T-helper 1 cell treated with Interleukin-12 subunit alpha and Interleukin-12 subunit beta and Interleukin-4 antibody, amounts not matched to agents 30 μg/mL and 1 μg/mL, for 36 hours (primary cell): ENCODE measurements at regions not wholly inside any gene's neighbourhood (a gene's known extent, or its start where the extent isn't known, plus 50 kb on each side); places are given as distances from the start of the nearest gene placed in this dataset.
"Not testable (repeated sequence)": the region's sequence is repeated elsewhere in the genome, so short reads cannot be mapped to it uniquely, and the experiment has no call there.

Experiments used
- H3K27ac Mint-ChIP-seq: one replicate; pipeline ENCODE4 v1.8.0; 2021; ENCODE audit warnings: mild to moderate bottlenecking, mixed read lengths
- H3K27me3 Mint-ChIP-seq: one replicate; pipeline ENCODE4 v1.8.0; 2021; ENCODE audit warnings: low read depth, mixed read lengths
- H3K36me3 Mint-ChIP-seq: one replicate; pipeline ENCODE4 v1.8.0; 2021; ENCODE audit warnings: low read depth, mixed read lengths
- H3K4me1 Mint-ChIP-seq: one replicate; pipeline ENCODE4 v1.8.0; 2021; ENCODE audit warnings: low read depth, mixed read lengths
- H3K4me3 Mint-ChIP-seq: one replicate; pipeline ENCODE4 v1.8.0; 2021; ENCODE audit warnings: mild to moderate bottlenecking, moderate library complexity, mixed read lengths
- H3K9me3 Mint-ChIP-seq: one replicate; pipeline ENCODE4 v1.8.0; 2021; ENCODE audit warnings: mixed read lengths

DNA sequence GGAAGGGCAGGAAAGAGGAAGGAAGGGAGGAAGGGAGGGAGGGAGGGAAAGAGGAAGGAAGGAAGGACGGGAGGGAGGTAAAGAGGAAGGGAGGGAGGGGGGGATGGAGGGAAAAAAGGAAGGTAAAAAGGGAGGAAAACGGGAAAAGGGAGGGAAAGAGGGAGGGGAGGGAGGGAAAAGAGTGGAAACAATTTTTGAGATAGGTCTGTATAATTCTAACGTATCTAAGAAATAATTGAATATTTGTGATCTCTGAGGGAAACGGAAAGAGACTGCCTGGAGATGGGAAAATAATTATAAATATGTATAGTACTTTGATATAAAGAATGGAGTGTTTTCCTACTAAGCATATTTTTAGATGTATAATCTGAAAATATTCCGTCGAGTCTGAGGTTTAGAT lies 158.2 kb upstream of the FOXK1 start:
- no peaks in the 10 kb centered on the region for H3K4me1 Mint-ChIP-seq
- H3K27ac Mint-ChIP-seq: no peak overlapping the region
- no peak overlapping the region for H3K4me3 Mint-ChIP-seq
- H3K9me3 Mint-ChIP-seq: no peaks in the 10 kb centered on the region
- no peaks in the 10 kb centered on the region for H3K36me3 Mint-ChIP-seq
- no peaks in the 10 kb centered on the region for H3K27me3 Mint-ChIP-seq

DNA sequence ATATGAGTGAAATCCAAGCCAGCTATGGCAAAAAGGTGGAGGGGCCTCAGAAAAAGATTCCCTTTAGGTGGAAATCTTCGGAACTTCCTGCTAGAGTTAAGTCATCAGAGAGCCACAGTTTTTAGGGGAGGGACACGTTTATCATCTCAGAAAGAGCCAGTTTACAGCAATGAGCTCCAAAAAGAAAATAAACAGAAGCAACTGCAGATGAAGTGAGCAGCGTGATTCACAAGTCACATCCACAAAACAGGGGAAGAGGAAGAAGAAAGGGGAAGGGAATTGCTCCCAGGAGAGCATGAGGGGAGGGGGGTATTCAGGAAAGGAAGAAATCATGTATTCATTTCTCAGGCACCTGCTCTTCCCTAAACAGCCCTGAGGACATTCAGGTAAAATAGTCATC lies 156.2 kb upstream of the FOXK1 start:
- Mint-ChIP-seq H3K4me1 (no peaks in the 10 kb centered on the region), H3K36me3 (no peaks in the 10 kb centered on the region), H3K27ac (no peak overlapping the region), H3K9me3 (no peaks in the 10 kb centered on the region), H3K27me3 (no peaks in the 10 kb centered on the region), H3K4me3 (no peak overlapping the region)

DNA sequence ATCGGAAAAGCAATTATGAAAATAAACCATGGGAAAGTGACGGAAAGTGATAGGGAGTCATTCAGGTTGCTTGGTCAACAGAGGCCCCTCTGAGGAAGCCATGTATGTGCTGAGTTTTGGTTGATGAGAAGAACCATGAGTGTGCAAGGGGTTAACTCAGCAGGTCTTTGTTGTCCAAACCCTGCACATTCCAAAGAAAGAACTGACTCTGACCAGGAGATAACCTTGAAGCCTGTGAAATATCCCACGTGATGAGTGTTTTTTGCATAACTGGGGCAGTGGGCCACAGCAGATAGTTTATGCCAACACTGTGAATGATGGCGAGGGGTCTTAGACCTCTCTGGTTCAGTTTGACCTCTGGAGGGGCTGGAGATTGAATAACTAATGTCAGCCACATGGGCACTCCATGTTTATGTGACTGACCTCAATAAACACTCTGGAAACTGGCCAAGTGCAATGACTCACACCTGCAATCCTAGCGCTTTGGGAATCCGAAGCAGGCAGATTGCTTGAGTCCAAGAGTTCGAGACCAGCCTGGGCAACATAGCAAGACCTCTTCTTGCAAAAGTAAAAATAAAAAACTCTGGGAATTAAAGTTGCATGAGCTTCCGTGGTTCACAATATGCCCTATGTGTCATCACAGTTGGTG lies 154.0 kb upstream of the FOXK1 start:
- Mint-ChIP-seq H3K4me3 (no peak overlapping the region), H3K4me1 (no peaks in the 10 kb centered on the region)

DNA sequence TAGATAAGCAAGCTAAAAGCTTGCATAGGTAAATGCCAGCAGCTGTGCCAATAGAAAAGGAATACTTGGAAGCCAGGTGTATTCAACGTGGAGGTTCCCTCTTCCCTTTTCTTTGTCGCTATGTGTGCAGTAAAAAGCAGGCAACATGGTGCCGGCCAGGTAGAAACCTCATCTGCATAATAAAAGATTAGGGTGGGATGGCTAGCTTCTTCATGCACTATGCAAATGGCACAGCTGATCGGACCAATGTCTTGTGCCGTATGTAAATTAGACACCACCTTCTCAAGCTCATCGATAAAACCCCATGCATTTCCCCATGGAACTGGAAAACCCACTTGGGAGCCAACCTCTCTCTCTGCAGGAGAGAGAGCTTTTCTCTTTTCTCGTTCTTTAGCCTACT lies 150.9 kb upstream of the FOXK1 start:
- Mint-ChIP-seq H3K27me3 (no peaks in the 10 kb centered on the region), H3K4me1 (no peaks in the 10 kb centered on the region), H3K27ac (no peak overlapping the region), H3K9me3 (peaks cover 5% of the 10 kb centered on the region), H3K36me3 (no peaks in the 10 kb centered on the region), H3K4me3 (no peak overlapping the region)

More for the DNA sequence above, 154.0 kb upstream of the FOXK1 start:
- H3K27ac Mint-ChIP-seq: no peak overlapping the region
- no peaks in the 10 kb centered on the region for H3K36me3 Mint-ChIP-seq
- H3K9me3 Mint-ChIP-seq: no peaks in the 10 kb centered on the region
- H3K27me3 Mint-ChIP-seq: no peaks in the 10 kb centered on the region

DNA sequence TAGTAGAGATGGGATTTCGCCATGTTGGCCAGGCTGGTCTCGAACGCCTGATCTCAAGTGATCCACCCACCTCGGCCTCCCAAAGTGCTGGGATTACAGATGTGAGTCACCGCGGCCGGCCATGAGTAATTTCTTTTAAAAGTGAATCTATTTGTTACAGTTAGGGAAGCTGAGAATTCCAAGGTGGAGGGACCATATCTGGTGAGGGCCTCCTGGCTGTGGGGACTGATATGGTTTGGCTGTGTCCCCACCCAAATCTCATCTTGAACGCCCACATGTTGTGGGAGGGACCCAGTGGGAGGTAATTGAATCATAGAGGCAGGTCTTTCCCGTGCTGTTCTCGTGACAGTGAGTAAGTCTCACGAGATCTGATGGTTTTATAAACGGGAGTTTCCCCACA lies 148.8 kb upstream of the FOXK1 start:
- H3K27me3 Mint-ChIP-seq, H3K4me3 Mint-ChIP-seq, H3K27ac Mint-ChIP-seq: not testable (repeated sequence)

DNA sequence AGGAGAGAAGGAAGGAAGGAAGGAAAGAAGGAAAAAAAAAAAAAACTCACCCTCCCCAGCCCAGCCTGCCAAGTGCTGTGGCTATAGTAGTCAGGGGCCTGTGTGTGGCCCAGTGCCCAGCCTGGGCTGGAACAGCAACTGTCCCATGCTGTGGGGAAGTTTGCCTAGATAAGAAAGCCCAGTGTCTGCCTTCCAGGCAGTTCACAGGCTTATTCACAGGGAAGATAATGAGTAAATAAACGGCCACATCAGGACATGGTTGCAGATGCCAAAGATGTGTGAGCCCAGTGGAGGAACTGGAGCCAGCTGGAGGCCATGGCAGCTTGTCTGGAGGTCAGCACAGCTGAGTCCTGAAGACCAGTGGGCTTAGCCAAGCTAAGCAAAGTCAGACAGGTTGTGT lies 132.4 kb upstream of the FOXK1 start:
- Mint-ChIP-seq H3K4me3 (no peak overlapping the region), H3K27me3 (no peaks in the 10 kb centered on the region), H3K27ac (no peak overlapping the region), H3K4me1 (no peaks in the 10 kb centered on the region), H3K36me3 (no peaks in the 10 kb centered on the region), H3K9me3 (peaks cover 26% of the 10 kb centered on the region)

More for the DNA sequence above, 148.8 kb upstream of the FOXK1 start:
- not testable (repeated sequence) for H3K36me3 Mint-ChIP-seq, H3K9me3 Mint-ChIP-seq, H3K4me1 Mint-ChIP-seq

DNA sequence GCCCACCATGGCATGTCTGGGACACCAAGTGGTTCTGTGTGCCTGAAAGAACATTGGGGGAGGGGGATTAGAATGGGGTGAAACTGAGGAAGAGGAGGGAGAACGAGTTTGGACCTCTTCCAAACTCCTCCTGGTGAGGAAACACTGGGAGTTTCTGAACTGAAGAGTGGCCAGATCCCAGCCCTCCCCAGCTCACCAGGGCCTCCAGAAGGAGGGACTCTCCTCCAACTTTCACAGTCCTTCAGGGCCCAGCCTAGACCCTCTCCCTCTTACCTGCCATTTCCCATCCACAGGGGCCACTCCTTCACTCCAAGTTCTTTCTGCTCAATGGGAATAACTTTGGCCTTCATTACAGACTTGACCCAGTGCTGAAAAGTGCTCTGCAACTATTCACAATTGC lies 132.0 kb upstream of the FOXK1 start:
- no peaks in the 10 kb centered on the region for H3K36me3 Mint-ChIP-seq
- H3K27me3 Mint-ChIP-seq: no peaks in the 10 kb centered on the region
- H3K4me1 Mint-ChIP-seq: no peaks in the 10 kb centered on the region

DNA sequence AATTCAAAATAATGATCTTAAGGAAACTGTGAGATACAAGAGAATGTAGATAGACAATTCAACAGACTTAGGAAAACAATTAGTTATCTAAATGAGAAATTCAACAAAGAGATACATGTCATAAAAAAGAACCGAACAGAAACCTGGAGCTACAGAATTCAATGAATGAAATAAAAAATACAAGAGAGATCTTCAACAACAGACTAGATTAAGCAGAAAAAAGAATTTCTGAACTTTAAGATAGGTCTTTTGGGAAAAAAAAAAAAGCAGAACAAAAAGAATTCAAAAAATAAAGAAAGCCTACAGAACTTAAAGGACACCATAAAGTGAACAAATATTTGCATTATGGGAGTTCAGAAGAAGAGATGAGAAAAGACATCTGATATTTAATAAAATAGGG lies 129.1 kb upstream of the FOXK1 start:
- no peaks in the 10 kb centered on the region for H3K4me1 Mint-ChIP-seq
- H3K27me3 Mint-ChIP-seq: no peaks in the 10 kb centered on the region
- no peak overlapping the region for H3K4me3 Mint-ChIP-seq
- no peaks in the 10 kb centered on the region for H3K36me3 Mint-ChIP-seq
- H3K27ac Mint-ChIP-seq: no peak overlapping the region
- peaks cover 36% of the 10 kb centered on the region for H3K9me3 Mint-ChIP-seq

More for the DNA sequence above, 132.0 kb upstream of the FOXK1 start:
- Mint-ChIP-seq H3K4me3 (no peak overlapping the region), H3K9me3 (peaks cover 26% of the 10 kb centered on the region), H3K27ac (no peak overlapping the region)

DNA sequence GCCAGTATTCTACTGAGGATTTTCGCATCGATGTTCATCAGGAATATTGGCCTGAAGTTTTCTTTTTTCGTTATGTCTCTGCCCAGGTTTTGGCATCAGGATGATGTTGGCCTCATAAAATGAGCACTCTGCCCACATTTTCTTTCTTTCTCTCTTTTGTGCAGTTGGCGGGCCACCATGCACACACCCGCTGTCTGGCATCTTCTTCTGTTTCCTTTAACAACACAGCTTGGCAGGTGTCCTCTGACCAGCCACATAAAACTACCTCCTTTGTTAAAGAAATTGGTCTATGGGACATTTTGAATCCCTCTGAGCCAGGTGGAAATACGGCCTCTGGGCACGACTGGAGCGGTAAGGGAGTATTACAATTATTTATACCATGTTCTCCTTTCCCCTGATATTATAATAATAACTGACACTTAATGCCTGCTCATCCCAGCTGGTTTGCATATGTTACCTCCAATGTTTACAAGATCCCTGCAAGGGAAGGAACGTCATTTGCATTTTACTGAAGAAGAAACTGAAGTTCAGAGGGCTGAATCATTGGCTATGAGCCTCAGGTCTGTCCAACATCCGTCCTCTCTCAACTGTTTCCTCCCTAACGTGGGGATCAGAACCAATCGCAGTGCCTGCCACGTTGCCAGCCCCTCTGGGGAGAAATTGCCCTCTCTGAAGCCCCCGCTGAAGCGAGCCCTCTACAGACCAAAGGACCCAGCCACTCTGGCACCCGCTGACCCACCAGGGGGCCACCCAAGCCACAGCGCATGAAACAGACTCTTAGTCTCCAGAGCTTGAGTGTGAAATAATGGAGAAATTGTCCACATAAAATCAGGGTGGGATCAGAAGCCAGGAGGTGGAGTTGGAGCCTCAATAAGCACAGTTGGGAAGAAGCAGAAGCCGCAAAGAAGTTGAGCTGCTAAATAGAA lies 125.0 kb upstream of the FOXK1 start:
- no peak overlapping the region for H3K4me3 Mint-ChIP-seq
- peaks cover 33% of the 10 kb centered on the region for H3K9me3 Mint-ChIP-seq
- H3K27ac Mint-ChIP-seq: no peak overlapping the region
- H3K27me3 Mint-ChIP-seq: no peaks in the 10 kb centered on the region
- H3K4me1 Mint-ChIP-seq: no peaks in the 10 kb centered on the region
- no peaks in the 10 kb centered on the region for H3K36me3 Mint-ChIP-seq

DNA sequence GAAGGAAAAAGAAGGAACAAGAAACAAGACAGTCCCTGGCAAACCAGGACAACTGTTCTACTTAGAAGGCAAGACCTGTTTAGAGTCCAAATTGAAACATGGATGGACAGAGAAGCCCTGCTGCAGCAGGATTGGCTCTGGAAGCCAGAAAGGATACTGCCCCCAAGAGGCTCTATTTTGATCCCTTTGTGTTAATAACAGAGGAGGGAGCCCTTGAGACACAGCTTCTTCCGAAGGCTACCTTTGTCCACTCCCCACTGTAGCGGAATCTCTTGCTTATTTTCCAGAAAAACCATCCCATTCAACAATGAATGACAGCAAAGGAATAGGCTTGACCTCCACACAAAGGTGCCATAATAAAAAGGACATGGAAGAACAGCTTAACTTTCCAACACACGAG lies 120.3 kb upstream of the FOXK1 start:
- Mint-ChIP-seq H3K36me3 (no peaks in the 10 kb centered on the region), H3K9me3 (peaks cover 4% of the 10 kb centered on the region), H3K27ac (no peak overlapping the region), H3K4me3 (no peak overlapping the region), H3K4me1 (no peaks in the 10 kb centered on the region), H3K27me3 (no peaks in the 10 kb centered on the region)

DNA sequence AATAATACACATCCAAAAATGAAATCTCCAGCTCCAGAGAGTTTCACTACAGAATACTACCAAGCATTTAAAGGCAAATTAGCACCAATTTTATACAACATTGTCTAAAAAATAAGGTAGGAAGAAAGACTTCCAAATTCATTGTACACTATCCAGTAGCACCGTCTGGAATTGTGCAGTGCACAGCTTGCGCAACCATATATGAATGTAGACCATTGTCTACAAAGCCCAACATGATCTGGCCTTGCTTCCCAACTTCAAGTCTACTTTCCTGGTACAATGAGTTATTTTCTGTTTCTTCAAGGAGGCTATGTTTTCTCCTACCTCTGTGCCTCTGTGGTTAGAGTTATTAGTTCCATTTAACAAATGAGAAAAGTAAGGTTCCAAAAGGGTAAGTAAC lies 115.4 kb upstream of the FOXK1 start:
- Mint-ChIP-seq H3K27me3 (no peaks in the 10 kb centered on the region), H3K36me3 (no peaks in the 10 kb centered on the region), H3K4me1 (no peaks in the 10 kb centered on the region), H3K27ac (no peak overlapping the region), H3K4me3 (no peak overlapping the region), H3K9me3 (no peaks in the 10 kb centered on the region)

DNA sequence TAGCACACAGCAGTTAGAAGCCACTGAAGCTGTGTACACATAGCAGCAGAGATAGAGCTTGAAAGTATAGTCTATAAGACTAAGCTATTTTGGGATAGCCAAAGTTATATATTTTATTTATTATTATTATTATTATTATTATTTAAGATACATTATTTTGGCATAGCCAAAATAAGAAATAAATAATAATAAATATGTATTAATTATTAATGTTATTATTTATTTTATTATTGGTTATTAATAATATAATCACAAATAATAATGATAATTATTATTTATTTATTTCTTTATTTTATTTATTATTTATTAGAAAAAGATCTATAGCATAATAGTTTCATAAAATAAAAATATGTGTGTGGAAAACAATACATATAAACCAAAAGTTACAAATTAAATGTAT lies 107.2 kb upstream of the FOXK1 start:
- H3K9me3 Mint-ChIP-seq: peaks cover 12% of the 10 kb centered on the region

DNA sequence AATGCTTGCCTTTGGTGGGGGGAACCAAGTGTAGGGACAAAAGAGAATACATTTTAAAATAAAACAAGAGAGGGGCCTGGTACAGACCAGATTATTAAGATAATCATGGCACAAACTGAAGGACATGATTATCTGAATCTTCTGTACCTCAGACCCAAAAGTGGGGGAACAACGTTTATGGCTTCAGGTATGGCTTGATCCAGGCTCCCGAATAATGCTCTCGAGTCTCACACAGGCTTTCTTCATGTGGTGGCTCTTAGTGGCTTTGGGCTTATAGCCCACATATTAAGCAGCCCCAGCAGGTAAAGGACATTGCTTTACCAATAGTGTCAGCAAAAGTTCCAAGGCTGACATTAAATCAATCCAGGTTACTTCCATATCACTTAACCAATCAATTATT lies 106.8 kb upstream of the FOXK1 start:
- Mint-ChIP-seq H3K4me1 (no peaks in the 10 kb centered on the region), H3K36me3 (no peaks in the 10 kb centered on the region), H3K4me3 (no peak overlapping the region), H3K27ac (no peak overlapping the region), H3K27me3 (no peaks in the 10 kb centered on the region), H3K9me3 (peaks cover 12% of the 10 kb centered on the region)

More for the DNA sequence above, 107.2 kb upstream of the FOXK1 start:
- Mint-ChIP-seq H3K27me3 (no peaks in the 10 kb centered on the region), H3K36me3 (no peaks in the 10 kb centered on the region), H3K4me1 (no peaks in the 10 kb centered on the region), H3K27ac (no peak overlapping the region), H3K4me3 (no peak overlapping the region)

DNA sequence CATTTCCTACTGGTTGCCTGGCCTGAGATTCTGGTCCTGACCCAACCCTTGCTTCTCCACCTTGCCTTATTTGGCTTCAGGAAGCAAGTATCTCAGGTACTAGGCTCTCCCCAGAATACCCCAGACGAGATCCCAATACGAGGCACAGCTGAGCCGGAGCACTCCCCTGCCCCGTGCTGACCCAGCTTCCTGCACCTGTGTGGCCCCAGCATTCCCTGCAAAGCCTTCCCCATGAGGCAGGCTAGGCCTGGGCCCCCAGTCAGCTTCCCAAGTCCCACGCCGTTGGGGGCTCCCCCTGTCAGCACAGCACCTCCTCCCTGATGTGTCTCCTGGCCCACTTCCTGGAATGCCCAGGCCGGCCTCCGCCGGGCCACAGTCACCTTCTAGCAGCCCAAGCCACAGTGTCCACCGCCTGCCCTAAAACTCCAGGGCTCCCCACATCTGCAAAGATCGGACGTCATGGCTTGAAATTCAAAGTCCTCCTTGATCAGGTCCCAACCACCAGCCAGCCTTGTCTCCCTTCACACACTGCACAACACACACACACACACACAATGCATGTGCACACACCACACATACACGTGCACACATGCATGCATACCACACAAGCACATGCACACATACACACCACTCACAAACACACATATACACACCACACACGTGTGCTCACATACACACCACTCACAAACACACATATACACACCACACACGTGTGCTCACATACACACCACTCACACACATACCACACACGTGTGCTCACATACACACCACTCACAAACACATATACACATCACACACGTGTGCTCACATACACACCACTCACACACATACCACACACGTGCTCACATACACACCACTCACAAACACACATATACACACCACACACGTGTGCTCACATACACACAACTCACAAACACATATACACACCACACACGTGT lies 78.9 kb upstream of the FOXK1 start:
- H3K4me1 Mint-ChIP-seq: no peaks in the 10 kb centered on the region
- no peak overlapping the region for H3K27ac Mint-ChIP-seq
- no peaks in the 10 kb centered on the region for H3K27me3 Mint-ChIP-seq
- no peaks in the 10 kb centered on the region for H3K36me3 Mint-ChIP-seq
- H3K9me3 Mint-ChIP-seq: no peaks in the 10 kb centered on the region
- no peak overlapping the region for H3K4me3 Mint-ChIP-seq
